ENCODE measurements at regions not wholly inside any gene's neighbourhood (a gene's known extent, or its start where the extent isn't known, plus 50 kb on each side); places are given as distances from the start of the nearest gene placed in this dataset.

GRCh38 chr12:13770576-13770975 is 210.8 kb downstream of the GRIN2B start:
- TF ChIP-seq SIN3A (IDR thresholded peaks at IDR 0.05; ENCODE audit: borderline replicate concordance, insufficient read depth, low read length) (no peak), REST (IDR thresholded peaks at IDR 0.05; ENCODE audit: insufficient read depth in 1 of 2, low read depth in 2 of 2, low read length in 2 of 2) (no peak), TAF1 (IDR thresholded peaks at IDR 0.05; ENCODE audit: borderline replicate concordance, insufficient read depth, low read length) (no peak), POLR2AphosphoS5 (IDR thresholded peaks at IDR 0.05; ENCODE audit: low read depth, low read length) (no peak), FOXP2 (optimal IDR thresholded peaks at IDR 0.05; ENCODE audit: borderline replicate concordance, extremely low read depth, extremely low read length, insufficient read depth) (no peak)

Measured in PFSK-1 (cell line).